ENCODE measurements at regions not wholly inside any gene's neighbourhood (a gene's known extent, or its start where the extent isn't known, plus 50 kb on each side); places are given as distances from the start of the nearest gene placed in this dataset.

GRCh38 chr12:77345336-77345735 is 280.0 kb upstream of the E2F7 start:
- Histone ChIP-seq H3K9ac (ENCODE audit: low read length) (no peak overlapping the region), H3K27ac (ENCODE audit: low read depth, low read length) (no peak overlapping the region), H4K20me1 (ENCODE audit: insufficient read depth, low read length) (no peaks in the 10 kb centered on the region), H3K79me2 (ENCODE audit: insufficient read depth, low read length) (no peaks in the 10 kb centered on the region), H3K27me3 (ENCODE audit: insufficient read depth, low read length) (no peaks in the 10 kb centered on the region), H2AFZ (ENCODE audit: low read depth, low read length) (no peak overlapping the region), H3K9me3 (ENCODE audit: insufficient read depth, low read depth, low read length) (no peaks in the 10 kb centered on the region), H3K4me3 (ENCODE audit: insufficient read depth, low read depth, low read length) (no peak overlapping the region), H3K36me3 (ENCODE audit: insufficient read depth, low read length) (no peaks in the 10 kb centered on the region), H3K4me2 (ENCODE audit: low read length) (no peak overlapping the region), H3K4me1 (ENCODE audit: insufficient read depth, low read length) (peaks cover 6% of the 10 kb centered on the region)
- DNase-seq (ENCODE audit: low read depth) (no peak), FAIRE-seq (no peak)
- Mint-ChIP-seq H3K27ac (ENCODE audit: unreplicated experiment) (no peak overlapping the region), H3K4me3 (ENCODE audit: unreplicated experiment) (no peak overlapping the region), H3K27me3 (ENCODE audit: low read depth, unreplicated experiment) (no peaks in the 10 kb centered on the region), H3K9me3 (ENCODE audit: unreplicated experiment) (peaks cover 3% of the 10 kb centered on the region), H3K4me1 (ENCODE audit: low read depth, unreplicated experiment) (peaks cover 14% of the 10 kb centered on the region), H3K36me3 (ENCODE audit: low read depth, unreplicated experiment) (no peaks in the 10 kb centered on the region)
- no peak for TF ChIP-seq EZH2 (IDR thresholded peaks at IDR 0.05; ENCODE audit: insufficient read depth, low read length)
- TF ChIP-seq, protein P1, sequence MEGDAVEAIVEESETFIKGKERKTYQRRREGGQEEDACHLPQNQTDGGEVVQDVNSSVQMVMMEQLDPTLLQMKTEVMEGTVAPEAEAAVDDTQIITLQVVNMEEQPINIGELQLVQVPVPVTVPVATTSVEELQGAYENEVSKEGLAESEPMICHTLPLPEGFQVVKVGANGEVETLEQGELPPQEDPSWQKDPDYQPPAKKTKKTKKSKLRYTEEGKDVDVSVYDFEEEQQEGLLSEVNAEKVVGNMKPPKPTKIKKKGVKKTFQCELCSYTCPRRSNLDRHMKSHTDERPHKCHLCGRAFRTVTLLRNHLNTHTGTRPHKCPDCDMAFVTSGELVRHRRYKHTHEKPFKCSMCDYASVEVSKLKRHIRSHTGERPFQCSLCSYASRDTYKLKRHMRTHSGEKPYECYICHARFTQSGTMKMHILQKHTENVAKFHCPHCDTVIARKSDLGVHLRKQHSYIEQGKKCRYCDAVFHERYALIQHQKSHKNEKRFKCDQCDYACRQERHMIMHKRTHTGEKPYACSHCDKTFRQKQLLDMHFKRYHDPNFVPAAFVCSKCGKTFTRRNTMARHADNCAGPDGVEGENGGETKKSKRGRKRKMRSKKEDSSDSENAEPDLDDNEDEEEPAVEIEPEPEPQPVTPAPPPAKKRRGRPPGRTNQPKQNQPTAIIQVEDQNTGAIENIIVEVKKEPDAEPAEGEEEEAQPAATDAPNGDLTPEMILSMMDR (IDR thresholded peaks at IDR 0.05; ENCODE audit: insufficient read depth, low read depth, low read length): no peak

- no peak overlapping the region for H3K4me3 Mint-ChIP-seq (ENCODE audit: unreplicated experiment)
- peaks cover 6% of the 10 kb centered on the region for H3K4me1 ChIP-seq (ENCODE audit: insufficient read depth, low read length)
- no peak overlapping the region for H3K9ac ChIP-seq (ENCODE audit: low read length)
- H3K27ac Mint-ChIP-seq (ENCODE audit: unreplicated experiment): no peak overlapping the region
- TF ChIP-seq, protein P1 (IDR thresholded peaks at IDR 0.05; ENCODE audit: insufficient read depth, low read depth, low read length): no peak
- no peak for TF ChIP-seq EZH2 (IDR thresholded peaks at IDR 0.05; ENCODE audit: insufficient read depth, low read length)
- no peak overlapping the region for H3K4me3 ChIP-seq (ENCODE audit: insufficient read depth, low read depth, low read length)
- no peaks in the 10 kb centered on the region for H3K36me3 ChIP-seq (ENCODE audit: insufficient read depth, low read length)
- no peak overlapping the region for H3K27ac ChIP-seq (ENCODE audit: low read depth, low read length)
- no peak overlapping the region for H2AFZ ChIP-seq (ENCODE audit: low read depth, low read length)
- H3K9me3 ChIP-seq (ENCODE audit: insufficient read depth, low read depth, low read length): no peaks in the 10 kb centered on the region
- peaks cover 13% of the 10 kb centered on the region for H3K4me1 Mint-ChIP-seq (ENCODE audit: low read depth, unreplicated experiment)
- H3K36me3 Mint-ChIP-seq (ENCODE audit: low read depth, unreplicated experiment): peaks cover under 1% of the 10 kb centered on the region
- FAIRE-seq (peak; percentile 71), DNase-seq (ENCODE audit: low read depth) (no peak)
- no peaks in the 10 kb centered on the region for H3K27me3 Mint-ChIP-seq (ENCODE audit: low read depth, unreplicated experiment)
- H3K9me3 Mint-ChIP-seq (ENCODE audit: unreplicated experiment): peaks cover 3% of the 10 kb centered on the region
- H3K4me2 ChIP-seq (ENCODE audit: low read length): no peak overlapping the region
- no peaks in the 10 kb centered on the region for H3K79me2 ChIP-seq (ENCODE audit: insufficient read depth, low read length)
- no peaks in the 10 kb centered on the region for H3K27me3 ChIP-seq (ENCODE audit: insufficient read depth, low read length)
- H4K20me1 ChIP-seq (ENCODE audit: insufficient read depth, low read length): no peaks in the 10 kb centered on the region
Measured at GRCh38 chr12:77344651-77345050, 279.3 kb upstream of the E2F7 start.

GRCh38 chr12:77343291-77343690 is 277.9 kb upstream of the E2F7 start:
- peak; percentile 37 for FAIRE-seq
- no peak overlapping the region for H3K27ac ChIP-seq (ENCODE audit: low read depth, low read length)
- H3K27ac Mint-ChIP-seq (ENCODE audit: unreplicated experiment): no peak overlapping the region

More at GRCh38 chr12:77343291-77343690, 277.9 kb upstream of the E2F7 start:
- Mint-ChIP-seq H3K9me3 (ENCODE audit: unreplicated experiment) (no peaks in the 10 kb centered on the region), H3K36me3 (ENCODE audit: low read depth, unreplicated experiment) (peaks cover 2% of the 10 kb centered on the region), H3K4me1 (ENCODE audit: low read depth, unreplicated experiment) (peaks cover 15% of the 10 kb centered on the region), H3K4me3 (ENCODE audit: unreplicated experiment) (no peak overlapping the region), H3K27me3 (ENCODE audit: low read depth, unreplicated experiment) (no peaks in the 10 kb centered on the region)
- peak; percentile 58 for DNase-seq (ENCODE audit: low read depth)
- peaks cover 6% of the 10 kb centered on the region for H3K4me1 ChIP-seq (ENCODE audit: insufficient read depth, low read length)
- no peaks in the 10 kb centered on the region for H3K79me2 ChIP-seq (ENCODE audit: insufficient read depth, low read length)
- H4K20me1 ChIP-seq (ENCODE audit: insufficient read depth, low read length): no peaks in the 10 kb centered on the region
- no peaks in the 10 kb centered on the region for H3K27me3 ChIP-seq (ENCODE audit: insufficient read depth, low read length)
- no peak overlapping the region for H3K4me3 ChIP-seq (ENCODE audit: insufficient read depth, low read depth, low read length)
- no peaks in the 10 kb centered on the region for H3K36me3 ChIP-seq (ENCODE audit: insufficient read depth, low read length)
- H2AFZ ChIP-seq (ENCODE audit: low read depth, low read length): no peak overlapping the region
- H3K4me2 ChIP-seq (ENCODE audit: low read length): no peak overlapping the region
- no peak overlapping the region for H3K9ac ChIP-seq (ENCODE audit: low read length)
- no peaks in the 10 kb centered on the region for H3K9me3 ChIP-seq (ENCODE audit: insufficient read depth, low read depth, low read length)
- TF ChIP-seq, protein P1 (IDR thresholded peaks at IDR 0.05; ENCODE audit: insufficient read depth, low read depth, low read length): no peak
- TF ChIP-seq EZH2 (IDR thresholded peaks at IDR 0.05; ENCODE audit: insufficient read depth, low read length): no peak

Measured in astrocyte (in vitro differentiated cells and primary cell).